Natural killer cell (primary cell): ENCODE measurements at regions not wholly inside any gene's neighbourhood (a gene's known extent, or its start where the extent isn't known, plus 50 kb on each side); places are given as distances from the start of the nearest gene placed in this dataset.

Source experiments
- ATAC-seq, 3 donors: fragments of 150-1000 bp in 2 of 3; fragments of 200-7000 bp in 1 of 3; cut with Tn5 transposase; 1 replicate in 1 of 3; 2 replicates in 2 of 3; pipeline ENCODE4 v1.10.0; 2021; ENCODE audit warnings: mild to moderate bottlenecking in 2 of 3, moderate library complexity in 2 of 3
- DNase-seq, 2 donors: peaks; one replicate each; pipeline versions ENCODE4 v3.0.0 to v3.0.0-alpha.2; 2013 to 2021; ENCODE audit warnings: mixed read lengths in 1 of 2
- H3K27ac ChIP-seq: one replicate; pipeline ENCODE4 v1.5.1; 2013; ENCODE audit warnings: mild to moderate bottlenecking, low read length
- H3K27me3 ChIP-seq: one replicate; pipeline ENCODE4 v1.6.1; 2013; ENCODE audit warnings: low read length; ENCODE audit not compliant: control insufficient read depth, insufficient read depth
- H3K36me3 ChIP-seq: one replicate; pipeline ENCODE4 v1.6.1; 2013; ENCODE audit warnings: low read length; ENCODE audit not compliant: control insufficient read depth, insufficient read depth
- H3K4me1 ChIP-seq: one replicate; pipeline ENCODE4 v1.6.1; 2013; ENCODE audit warnings: low read length; ENCODE audit not compliant: control insufficient read depth, insufficient read depth
- H3K4me3 ChIP-seq: one replicate; pipeline ENCODE4 v1.5.1; 2013; ENCODE audit warnings: low read length
- H3K9me3 ChIP-seq: one replicate; pipeline ENCODE4 v1.6.1; 2013; ENCODE audit warnings: low read length; ENCODE audit not compliant: control insufficient read depth, insufficient read depth
- H3K27ac Mint-ChIP-seq, 2 donors: one replicate each; pipeline ENCODE4 v1.8.0; 2022; ENCODE audit warnings: mild to moderate bottlenecking in 2 of 2, mixed read lengths in 2 of 2, moderate library complexity in 1 of 2
- H3K27me3 Mint-ChIP-seq, 2 donors: one replicate each; pipeline ENCODE4 v1.8.0; 2022; ENCODE audit warnings: low read depth in 2 of 2, mixed read lengths in 2 of 2
- H3K36me3 Mint-ChIP-seq: one replicate; pipeline ENCODE4 v1.8.0; 2022; ENCODE audit warnings: mixed read lengths
- H3K4me1 Mint-ChIP-seq, 2 donors: one replicate each; pipeline ENCODE4 v1.8.0; 2022; ENCODE audit warnings: mixed read lengths in 2 of 2
- H3K4me3 Mint-ChIP-seq: one replicate; pipeline ENCODE4 v1.8.0; 2022; ENCODE audit warnings: mild to moderate bottlenecking, moderate library complexity, mixed read lengths
- H3K9me3 Mint-ChIP-seq, 2 donors: one replicate each; pipeline ENCODE4 v1.8.0; 2022; ENCODE audit warnings: mixed read lengths in 2 of 2
- WGBS: methylation state at CpG from one replicate; pipeline ENCODE4 v1.1.7; 2013; ENCODE audit warnings: missing lambda C conversion rate; ENCODE audit not compliant: insufficient coverage; 5-methylcytosine and 5-hydroxymethylcytosine counted together
- intact Hi-C: fragments of 100-400 bp; cut with micrococcal nuclease; formaldehyde crosslinking; loops from one replicate; pipeline ENCODE4 v1.14.2; 2022
- TF ChIP-seq, protein P1 (sequence below): fragments of 200-600 bp; IDR thresholded peaks from one replicate; pipeline ENCODE4 v1.8.0; 2022; ENCODE audit warnings: antibody characterized with exemption

GRCh38 chr1:222073307-222073995 is 331.6 kb upstream of the DUSP10 start:
- intact Hi-C loops: no loop called here
- H3K27me3 ChIP-seq: no peaks in the 10 kb centered on the region
- Mint-ChIP-seq H3K27me3 (peaks cover 0 to 7% of the 10 kb centered on the region in 2 donors), H3K36me3 (no peaks in the 10 kb centered on the region), H3K9me3 (no peaks in the 10 kb centered on the region), H3K4me1 (no peaks in the 10 kb centered on the region), H3K4me3 (no peak overlapping the region), H3K27ac (no peak overlapping the region)
- H3K4me3 ChIP-seq: no peak overlapping the region
- no peaks in the 10 kb centered on the region for H3K36me3 ChIP-seq
- 100% methylated on average over 1 of the region's 2 CpGs for WGBS
- H3K27ac ChIP-seq: no peak overlapping the region
- no peaks in the 10 kb centered on the region for H3K9me3 ChIP-seq
- no peak for ATAC-seq
- no peak for DNase-seq
- no peaks in the 10 kb centered on the region for H3K4me1 ChIP-seq
- TF ChIP-seq, protein P1, sequence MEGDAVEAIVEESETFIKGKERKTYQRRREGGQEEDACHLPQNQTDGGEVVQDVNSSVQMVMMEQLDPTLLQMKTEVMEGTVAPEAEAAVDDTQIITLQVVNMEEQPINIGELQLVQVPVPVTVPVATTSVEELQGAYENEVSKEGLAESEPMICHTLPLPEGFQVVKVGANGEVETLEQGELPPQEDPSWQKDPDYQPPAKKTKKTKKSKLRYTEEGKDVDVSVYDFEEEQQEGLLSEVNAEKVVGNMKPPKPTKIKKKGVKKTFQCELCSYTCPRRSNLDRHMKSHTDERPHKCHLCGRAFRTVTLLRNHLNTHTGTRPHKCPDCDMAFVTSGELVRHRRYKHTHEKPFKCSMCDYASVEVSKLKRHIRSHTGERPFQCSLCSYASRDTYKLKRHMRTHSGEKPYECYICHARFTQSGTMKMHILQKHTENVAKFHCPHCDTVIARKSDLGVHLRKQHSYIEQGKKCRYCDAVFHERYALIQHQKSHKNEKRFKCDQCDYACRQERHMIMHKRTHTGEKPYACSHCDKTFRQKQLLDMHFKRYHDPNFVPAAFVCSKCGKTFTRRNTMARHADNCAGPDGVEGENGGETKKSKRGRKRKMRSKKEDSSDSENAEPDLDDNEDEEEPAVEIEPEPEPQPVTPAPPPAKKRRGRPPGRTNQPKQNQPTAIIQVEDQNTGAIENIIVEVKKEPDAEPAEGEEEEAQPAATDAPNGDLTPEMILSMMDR: no peak

GRCh38 chr1:222071387-222071786 is 329.5 kb upstream of the DUSP10 start:
- Mint-ChIP-seq H3K4me3 (no peak overlapping the region), H3K27me3 (peaks cover 0 to 7% of the 10 kb centered on the region in 2 donors), H3K9me3 (no peaks in the 10 kb centered on the region), H3K27ac (no peak overlapping the region), H3K4me1 (no peaks in the 10 kb centered on the region), H3K36me3 (no peaks in the 10 kb centered on the region)
- ATAC-seq (no peak), DNase-seq (no peak)
- H3K9me3 ChIP-seq: no peaks in the 10 kb centered on the region
- H3K27me3 ChIP-seq: no peaks in the 10 kb centered on the region
- WGBS: 81% methylated on average over 5 of the region's 5 CpGs
- TF ChIP-seq, protein P1: no peak
- no peaks in the 10 kb centered on the region for H3K4me1 ChIP-seq
- H3K27ac ChIP-seq: no peak overlapping the region
- intact Hi-C loops: no loop called here
- no peaks in the 10 kb centered on the region for H3K36me3 ChIP-seq
- H3K4me3 ChIP-seq: no peak overlapping the region

DNA sequence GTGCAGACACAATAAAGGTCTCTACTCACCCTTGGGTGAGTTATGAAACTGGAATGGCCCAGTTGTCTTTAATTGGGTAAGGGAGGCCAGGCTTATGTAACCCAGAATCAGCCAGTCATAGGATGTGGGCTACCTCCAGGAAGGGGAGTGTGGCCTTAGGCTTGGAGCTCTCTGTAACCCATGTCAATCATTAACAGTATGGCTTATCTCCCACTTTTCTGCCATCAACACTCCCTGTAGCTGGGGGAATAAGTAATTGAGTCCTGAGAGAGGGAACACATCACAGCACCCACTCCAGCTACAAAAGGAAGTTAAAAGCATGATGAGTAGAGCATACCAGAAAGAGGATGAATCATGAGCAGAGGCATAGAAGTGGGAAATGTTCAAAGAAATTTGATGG is 327.0 kb upstream of the DUSP10 start:
- H3K36me3 ChIP-seq: no peaks in the 10 kb centered on the region
- H3K4me1 ChIP-seq: no peaks in the 10 kb centered on the region
- no peak overlapping the region for H3K27ac ChIP-seq
- no peak overlapping the region for H3K4me3 Mint-ChIP-seq
- TF ChIP-seq, protein P1: no peak
- peaks cover 6% of the 10 kb centered on the region for H3K9me3 ChIP-seq
- H3K4me1 Mint-ChIP-seq: no peaks in the 10 kb centered on the region
- no peak for DNase-seq
- no peak overlapping the region for H3K27ac Mint-ChIP-seq
- H3K9me3 Mint-ChIP-seq: peaks cover 5 to 6% of the 10 kb centered on the region in 2 donors
- H3K27me3 Mint-ChIP-seq: peaks cover 3 to 13% of the 10 kb centered on the region in 2 donors
- no peak for ATAC-seq
- H3K27me3 ChIP-seq: no peaks in the 10 kb centered on the region
- intact Hi-C loops: no loop called here
- H3K36me3 Mint-ChIP-seq: peaks cover 8% of the 10 kb centered on the region
- H3K4me3 ChIP-seq: no peak overlapping the region

GRCh38 chr1:222068101-222068500 is 326.2 kb upstream of the DUSP10 start:
- Histone ChIP-seq H3K27ac (no peak overlapping the region), H3K36me3 (no peaks in the 10 kb centered on the region), H3K9me3 (peaks cover 6% of the 10 kb centered on the region), H3K4me3 (no peak overlapping the region), H3K27me3 (no peaks in the 10 kb centered on the region), H3K4me1 (no peaks in the 10 kb centered on the region)
- Mint-ChIP-seq H3K4me3 (no peak overlapping the region), H3K9me3 (peaks cover 6 to 7% of the 10 kb centered on the region in 2 donors), H3K27ac (no peak overlapping the region), H3K4me1 (no peaks in the 10 kb centered on the region), H3K27me3 (peaks cover 3 to 13% of the 10 kb centered on the region in 2 donors), H3K36me3 (peaks cover 10% of the 10 kb centered on the region)
- no peak for DNase-seq
- 92% methylated on average over 6 of the region's 6 CpGs for WGBS
- TF ChIP-seq, protein P1: no peak
- no peak for ATAC-seq
- intact Hi-C loops: no loop called here
